Activated CD4-positive, alpha-beta T cell treated with anti-CD3 and anti-CD28 coated beads, Interleukin-2, amount 50 U/mL, for 24 hours (primary cell): ENCODE measurements at regions not wholly inside any gene's neighbourhood (a gene's known extent, or its start where the extent isn't known, plus 50 kb on each side); places are given as distances from the start of the nearest gene placed in this dataset.

Experiments
- DNase-seq, 2 donors: peaks; one replicate each; pipeline ENCODE4 v3.0.0-alpha.2; 2020; ENCODE audit warnings: low read depth in 1 of 2, low spot score in 1 of 2

GRCh38 chr2:40914666-40915065 is 462.8 kb upstream of the SLC8A1 start:
- no peak for DNase-seq

DNA sequence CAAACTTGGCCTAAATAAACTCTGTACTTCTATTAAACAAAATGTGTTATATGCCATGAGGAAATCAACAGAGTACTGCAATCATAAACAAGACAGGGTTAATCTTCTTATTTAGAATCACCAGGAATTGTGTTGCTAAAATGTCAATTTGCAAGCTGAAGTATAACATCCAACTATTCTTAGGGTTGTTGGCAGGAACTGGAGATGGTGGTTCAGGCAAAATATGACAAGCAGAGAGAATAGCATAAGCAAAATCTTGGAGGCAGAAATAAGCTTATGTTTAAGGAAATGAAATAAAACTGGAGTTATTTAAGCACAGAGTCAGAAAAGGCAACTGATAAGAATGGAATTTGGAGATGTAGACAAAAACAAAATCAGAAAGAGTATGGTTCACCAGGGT is 463.8 kb upstream of the SLC8A1 start:
- DNase-seq: no peak

- no peak for DNase-seq
Measured at GRCh38 chr2:40935349-40935748, 483.5 kb upstream of the SLC8A1 start.

- DNase-seq: no peak
Measured at GRCh38 chr2:40937284-40937683, 485.4 kb upstream of the SLC8A1 start.

- DNase-seq: no peak
Measured at GRCh38 chr2:40953341-40953740, 501.5 kb upstream of the SLC8A1 start.

DNA sequence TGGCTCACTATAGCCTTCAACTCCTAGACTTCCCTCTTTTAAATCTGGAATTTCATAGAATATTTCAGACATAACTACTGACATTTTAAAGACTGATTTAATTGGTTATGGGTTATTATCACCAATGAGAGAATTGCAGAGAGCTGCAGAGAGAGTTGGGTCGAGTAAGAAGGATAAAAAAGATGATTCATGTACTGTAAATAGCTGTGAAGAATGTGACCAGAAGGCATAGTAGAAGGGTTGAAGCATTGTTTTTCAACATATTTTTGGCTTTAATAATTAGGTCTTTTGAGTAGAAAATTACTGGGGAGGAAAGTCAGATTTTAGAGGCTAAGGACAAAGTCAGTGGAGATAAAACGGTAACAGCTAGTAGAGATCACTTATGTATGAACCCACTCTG is 503.2 kb upstream of the SLC8A1 start:
- no peak for DNase-seq

DNA sequence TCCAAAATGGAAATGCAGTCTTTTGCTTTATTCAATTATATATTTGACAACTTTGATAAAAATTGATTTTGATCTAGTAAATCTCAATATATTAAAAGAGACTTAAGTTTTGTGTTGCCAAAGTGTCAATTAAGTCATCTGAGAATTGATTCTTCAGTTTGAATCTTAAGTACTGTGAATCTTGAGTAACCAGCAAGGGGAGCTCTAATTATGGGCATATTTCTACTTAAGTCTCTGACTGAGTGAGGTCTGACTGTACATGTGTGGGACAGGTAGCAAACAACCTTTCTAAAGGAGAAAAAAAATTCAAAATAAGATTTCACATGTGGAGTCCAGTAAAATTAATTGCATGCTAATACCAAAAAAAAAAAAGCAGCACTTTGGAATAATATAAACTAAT is 503.7 kb upstream of the SLC8A1 start:
- no peak for DNase-seq

DNA sequence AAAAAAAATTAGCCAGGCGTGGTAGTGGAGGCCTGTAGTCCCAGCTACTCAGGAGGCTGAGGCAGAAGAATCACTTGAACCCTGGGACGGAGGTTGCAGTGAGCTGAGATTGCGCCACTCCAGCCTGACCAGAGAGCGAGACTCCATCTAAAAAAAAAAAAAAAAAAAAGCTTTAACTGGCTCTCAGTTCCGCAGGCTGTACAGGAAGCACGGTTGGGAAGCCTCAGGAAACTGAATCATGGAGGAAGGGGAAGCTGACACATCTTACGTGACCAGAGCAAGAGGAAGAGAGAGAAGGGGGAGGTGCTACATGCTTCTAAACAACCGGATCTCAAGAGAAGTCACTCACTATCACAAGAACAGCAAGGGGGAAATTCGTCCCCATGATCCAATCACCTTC is 505.6 kb upstream of the SLC8A1 start:
- no peak for DNase-seq

DNA sequence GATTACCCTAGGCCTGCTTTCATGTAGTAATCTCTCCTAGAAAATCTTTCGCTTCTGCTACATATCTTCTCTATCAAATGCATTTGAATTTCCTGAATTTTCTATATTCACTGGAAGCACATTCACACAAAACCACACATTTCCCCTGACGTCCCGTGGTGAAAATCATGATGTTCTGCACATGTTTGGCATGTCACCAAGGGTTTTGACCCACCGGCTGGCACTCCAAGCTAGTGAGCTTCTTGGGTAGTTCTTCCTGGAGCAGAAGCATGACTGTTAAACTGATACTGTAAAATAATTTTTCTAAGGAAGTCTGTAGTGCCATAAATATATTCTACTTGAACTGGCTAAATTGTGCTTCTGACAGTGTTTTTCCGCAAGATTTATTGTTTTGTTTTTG is 510.1 kb upstream of the SLC8A1 start:
- DNase-seq: no peak

DNA sequence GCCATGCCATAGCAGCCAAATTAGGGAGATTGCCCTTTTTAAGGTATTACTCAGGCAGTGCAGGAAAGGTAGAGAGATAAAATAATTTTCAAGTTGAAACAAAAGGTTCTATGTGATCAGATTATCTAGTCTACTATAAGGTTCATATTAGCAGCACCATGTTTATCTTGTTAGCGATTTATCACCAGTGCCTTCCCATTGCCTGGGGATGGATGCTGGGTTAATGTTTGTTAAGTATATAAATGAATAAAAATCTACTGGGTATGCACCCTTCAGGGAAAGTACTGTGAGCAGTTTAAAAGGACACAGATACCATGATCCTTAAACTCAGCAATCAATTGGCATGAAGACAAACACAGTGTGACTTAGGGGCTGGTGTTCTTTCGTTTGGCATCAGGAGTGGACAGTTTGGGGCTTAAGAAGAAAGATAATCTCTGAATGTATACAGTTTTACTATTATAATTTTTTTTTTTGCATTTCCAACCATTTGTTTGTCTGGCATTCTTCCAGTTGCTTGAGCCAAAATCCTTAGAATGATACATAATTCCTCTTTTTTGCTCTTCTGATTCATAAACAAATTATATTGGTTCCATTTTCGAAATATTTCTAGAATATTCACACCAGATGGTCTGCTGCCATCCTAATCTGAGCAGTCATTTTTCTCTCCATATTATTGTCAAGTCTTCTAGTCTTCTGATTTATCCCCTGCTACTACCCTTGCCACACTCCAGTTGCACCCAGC is 512.8 kb upstream of the SLC8A1 start:
- DNase-seq: no peak

DNA sequence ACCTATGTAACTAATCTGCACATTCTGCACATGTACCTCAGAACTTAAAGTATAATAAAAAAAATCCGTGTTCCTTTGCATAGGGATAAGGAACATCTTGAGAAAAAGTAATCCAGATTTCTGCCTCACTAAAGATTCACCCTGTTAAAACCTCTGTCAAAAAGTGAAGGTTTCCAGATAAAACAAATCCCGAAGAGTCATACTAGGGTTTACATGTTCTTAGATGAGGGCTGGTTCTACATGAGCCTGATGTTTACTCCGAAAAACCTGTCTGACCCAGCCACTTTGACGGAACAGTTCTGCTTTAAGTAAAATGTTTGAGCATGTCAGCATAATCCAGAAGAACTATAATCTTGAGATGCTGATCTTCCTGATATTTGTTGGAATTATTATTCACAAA is 515.6 kb upstream of the SLC8A1 start:
- DNase-seq: no peak

DNA sequence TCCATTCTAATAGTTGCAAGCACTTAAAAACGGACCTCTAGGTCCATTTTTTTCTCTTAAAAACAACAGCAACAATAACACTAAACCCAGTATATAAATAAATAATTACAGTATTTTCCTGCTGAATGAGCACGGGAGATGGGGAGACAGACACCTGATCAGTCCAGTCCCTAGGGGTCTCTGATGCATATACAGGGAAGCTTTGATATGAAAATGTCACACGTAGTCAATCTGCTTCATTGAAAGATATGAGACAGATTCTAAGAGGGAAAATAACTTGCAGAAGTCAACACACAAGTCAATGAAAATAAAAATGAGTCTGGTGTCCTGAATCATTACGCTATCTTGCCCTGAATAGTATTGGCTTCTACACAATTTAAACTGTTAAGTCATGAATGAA is 523.3 kb upstream of the SLC8A1 start:
- DNase-seq: no peak

- DNase-seq: no peak
Measured at GRCh38 chr2:40997362-40997761, 545.5 kb upstream of the SLC8A1 start.

DNA sequence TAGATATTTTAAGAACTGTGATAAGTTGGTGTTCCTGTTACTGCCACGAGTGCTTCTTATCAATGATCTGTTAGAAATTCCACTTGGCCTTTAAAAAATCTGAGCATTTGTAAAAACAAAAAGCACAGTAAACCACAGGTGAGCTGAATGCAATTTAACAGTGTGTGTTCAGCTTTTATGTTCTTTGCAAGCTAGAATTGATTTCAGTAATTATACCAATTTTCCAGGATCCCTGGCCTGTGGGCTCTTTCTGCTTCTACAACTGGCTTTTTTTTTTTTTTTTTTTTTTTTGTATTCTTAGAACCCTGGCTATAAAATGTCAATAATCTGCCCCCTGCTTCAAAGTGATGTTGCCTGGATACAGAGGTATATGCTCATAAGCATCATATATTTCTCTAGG is 548.5 kb upstream of the SLC8A1 start:
- DNase-seq: no peak

- DNase-seq: no peak
Measured at GRCh38 chr2:41000906-41001305, 549.0 kb upstream of the SLC8A1 start.

- no peak for DNase-seq
Measured at GRCh38 chr2:41004700-41005099, 552.8 kb upstream of the SLC8A1 start.

DNA sequence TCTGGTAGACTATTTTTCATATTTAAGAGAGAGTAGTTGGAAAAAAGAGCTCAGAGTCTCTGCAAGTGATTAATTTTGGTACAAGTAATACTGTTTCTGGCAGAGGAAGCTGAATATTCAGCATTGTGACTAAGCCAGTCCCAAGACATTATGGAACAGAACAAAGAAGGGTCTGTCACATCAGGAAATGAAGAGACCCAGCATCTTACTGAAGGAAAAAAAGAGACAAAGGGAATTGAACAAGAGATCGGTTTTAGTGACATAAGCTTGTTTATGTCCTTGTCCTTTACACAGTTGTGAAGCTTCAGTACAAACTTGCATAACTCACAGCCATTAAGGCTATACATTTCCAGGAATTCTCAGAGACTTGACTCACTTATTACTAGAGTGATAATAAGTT is 568.5 kb upstream of the SLC8A1 start:
- DNase-seq: no peak

DNA sequence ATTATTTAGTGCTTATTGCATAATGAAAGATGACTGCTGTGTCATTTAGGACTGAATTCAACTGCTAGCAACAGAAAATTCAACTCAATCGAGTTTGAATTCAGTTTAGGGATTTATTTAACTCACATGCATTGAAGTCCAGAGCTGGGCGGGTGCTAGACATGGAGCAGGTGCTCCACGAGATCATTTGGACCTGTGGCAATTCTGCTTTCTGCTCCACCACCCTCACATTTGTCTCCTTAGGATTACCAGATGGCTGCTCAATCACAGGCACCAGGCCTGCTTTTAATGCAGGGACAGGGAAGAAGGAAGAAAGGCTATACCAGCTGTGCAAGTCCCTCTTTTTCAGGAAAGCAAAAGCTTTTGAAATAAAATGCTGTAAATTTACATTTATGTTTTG is 572.9 kb upstream of the SLC8A1 start:
- no peak for DNase-seq

DNA sequence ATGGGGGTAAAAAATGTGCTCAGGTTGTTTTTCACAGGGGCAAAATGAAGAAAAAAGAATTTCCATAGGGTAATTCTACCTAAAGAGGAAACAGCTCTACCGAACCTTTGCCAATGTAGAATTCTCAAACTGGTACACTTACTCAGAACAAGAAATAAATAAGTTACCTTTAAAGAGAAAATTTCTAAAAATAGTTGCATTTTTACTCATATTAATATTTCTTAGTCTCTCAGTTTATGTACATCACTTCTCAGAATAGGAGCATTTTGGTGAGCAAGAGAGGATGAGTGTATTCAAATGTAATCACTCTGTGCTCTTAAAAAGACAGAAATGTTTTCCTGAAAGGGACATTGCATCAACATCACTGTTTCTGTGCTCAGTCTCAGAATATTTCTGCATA is 574.7 kb upstream of the SLC8A1 start:
- DNase-seq: no peak

DNA sequence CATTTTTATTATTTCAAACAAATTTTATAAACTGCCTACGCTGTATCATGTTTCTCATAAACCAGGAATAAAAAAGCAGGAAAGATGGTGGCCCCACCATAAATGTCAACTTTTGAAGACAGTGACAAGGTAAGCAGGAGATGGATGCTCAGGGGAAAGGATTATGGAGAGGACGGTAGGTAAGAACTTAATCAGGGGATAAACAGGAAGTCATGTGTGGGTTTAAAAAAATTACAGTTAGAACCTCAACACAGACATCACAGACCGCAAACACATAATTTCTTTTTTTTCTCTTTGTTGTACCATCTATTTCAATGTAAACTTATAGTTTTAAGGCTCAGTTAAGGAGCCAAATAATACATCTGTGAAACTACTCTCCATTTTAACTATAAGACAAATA is 575.2 kb upstream of the SLC8A1 start:
- no peak for DNase-seq

GRCh38 chr2:41031282-41031681 is 579.4 kb upstream of the SLC8A1 start:
- DNase-seq: no peak

GRCh38 chr2:41032715-41033114 is 580.8 kb upstream of the SLC8A1 start:
- DNase-seq: no peak

GRCh38 chr2:41033127-41033526 is 581.2 kb upstream of the SLC8A1 start:
- DNase-seq: no peak

DNA sequence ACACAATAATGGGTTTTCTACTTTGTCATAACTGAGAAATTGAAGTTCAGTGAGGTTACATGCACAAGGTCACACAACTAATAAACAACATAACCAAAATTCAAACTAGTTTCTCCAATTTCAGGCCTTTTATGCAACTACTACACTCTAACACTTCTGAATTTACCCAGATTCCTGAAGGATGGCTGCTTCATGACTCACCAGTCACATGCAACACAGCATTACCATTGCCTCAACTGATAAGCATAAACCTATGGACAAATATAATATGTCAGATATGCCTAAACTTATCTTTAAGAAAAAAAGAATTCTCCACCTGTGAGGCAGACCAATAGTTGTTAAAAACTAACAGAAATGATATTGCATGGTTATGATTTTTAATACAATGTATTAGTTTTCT is 586.5 kb upstream of the SLC8A1 start:
- DNase-seq: no peak
